ENCODE measurements at regions not wholly inside any gene's neighbourhood (a gene's known extent, or its start where the extent isn't known, plus 50 kb on each side); places are given as distances from the start of the nearest gene placed in this dataset.

- FAIRE-seq = no peak
- no peak overlapping the region for H3K9ac ChIP-seq (ENCODE audit: low read length in 3 of 3)
- H3K27ac ChIP-seq (ENCODE audit: low read depth in 2 of 2, low read length in 2 of 2) = no peak overlapping the region
Measured at GRCh38 chr1:209403921-209404320, 179.6 kb upstream of the CAMK1G start.

GRCh38 chr1:209404577-209404976 lies 178.9 kb upstream of the CAMK1G start:
- H3K9ac ChIP-seq (ENCODE audit: low read length in 3 of 3) = no peak overlapping the region
- intact Hi-C loops (cut with DNase I) = no loop called here
- no peak for TF ChIP-seq CTCF (IDR thresholded peaks at IDR 0.05; ENCODE audit: borderline replicate concordance, extremely low read depth, insufficient read depth)
- H3K36me3 ChIP-seq (ENCODE audit: control insufficient read depth in 2 of 3, insufficient read depth in 3 of 3, low read length in 3 of 3) = no peaks in the 10 kb centered on the region
- H3K27ac ChIP-seq (ENCODE audit: low read depth in 2 of 2, low read length in 2 of 2) = no peak overlapping the region
- DNase-seq = peak in 2 of 5 donors; percentile 18 to 47
- H3K4me3 ChIP-seq (ENCODE audit: low read length in 3 of 3) = no peak overlapping the region
- H3K9me3 ChIP-seq (ENCODE audit: control insufficient read depth in 2 of 3, insufficient read depth in 1 of 3, low read length in 3 of 3) = no peaks in the 10 kb centered on the region
- no peaks in the 10 kb centered on the region for H3K4me1 ChIP-seq (ENCODE audit: control insufficient read depth in 2 of 3, insufficient read depth in 2 of 3, low read depth in 1 of 3, low read length in 3 of 3)
- FAIRE-seq = no peak
- H3K27me3 ChIP-seq (ENCODE audit: control insufficient read depth, insufficient read depth, low read length) = no peaks in the 10 kb centered on the region

More at GRCh38 chr1:209403921-209404320, 179.6 kb upstream of the CAMK1G start:
- no peak overlapping the region for H3K4me3 ChIP-seq (ENCODE audit: low read length in 3 of 3)
- H3K27me3 ChIP-seq (ENCODE audit: control insufficient read depth, insufficient read depth, low read length) = no peaks in the 10 kb centered on the region
- no peak for TF ChIP-seq CTCF (IDR thresholded peaks at IDR 0.05; ENCODE audit: borderline replicate concordance, extremely low read depth, insufficient read depth)
- H3K4me1 ChIP-seq (ENCODE audit: control insufficient read depth in 2 of 3, insufficient read depth in 2 of 3, low read depth in 1 of 3, low read length in 3 of 3) = peaks cover 0 to 3% (median 0%) of the 10 kb centered on the region in 3 donors
- DNase-seq = no peak
- intact Hi-C loops (cut with DNase I) = no loop called here
- no peaks in the 10 kb centered on the region for H3K9me3 ChIP-seq (ENCODE audit: control insufficient read depth in 2 of 3, insufficient read depth in 1 of 3, low read length in 3 of 3)
- H3K36me3 ChIP-seq (ENCODE audit: control insufficient read depth in 2 of 3, insufficient read depth in 3 of 3, low read length in 3 of 3) = no peaks in the 10 kb centered on the region

- Histone ChIP-seq H3K4me1 (ENCODE audit: control insufficient read depth in 2 of 3, insufficient read depth in 2 of 3, low read depth in 1 of 3, low read length in 3 of 3) (no peaks in the 10 kb centered on the region), H3K9me3 (ENCODE audit: control insufficient read depth in 2 of 3, insufficient read depth in 1 of 3, low read length in 3 of 3) (no peaks in the 10 kb centered on the region), H3K36me3 (ENCODE audit: control insufficient read depth in 2 of 3, insufficient read depth in 3 of 3, low read length in 3 of 3) (no peaks in the 10 kb centered on the region), H3K27me3 (ENCODE audit: control insufficient read depth, insufficient read depth, low read length) (no peaks in the 10 kb centered on the region), H3K4me3 (ENCODE audit: low read length in 3 of 3) (no peak overlapping the region), H3K9ac (ENCODE audit: low read length in 3 of 3) (no peak overlapping the region), H3K27ac (ENCODE audit: low read depth in 2 of 2, low read length in 2 of 2) (no peak overlapping the region)
- FAIRE-seq = no peak
- no peak for DNase-seq
- TF ChIP-seq CTCF (IDR thresholded peaks at IDR 0.05; ENCODE audit: borderline replicate concordance, extremely low read depth, insufficient read depth) = no peak
- intact Hi-C loops (cut with DNase I) = no loop called here
Measured at GRCh38 chr1:209405183-209405814, 178.2 kb upstream of the CAMK1G start.

- intact Hi-C loops (cut with DNase I) = no loop called here
- Histone ChIP-seq H3K9me3 (ENCODE audit: control insufficient read depth in 2 of 3, insufficient read depth in 1 of 3, low read length in 3 of 3) (no peaks in the 10 kb centered on the region), H3K36me3 (ENCODE audit: control insufficient read depth in 2 of 3, insufficient read depth in 3 of 3, low read length in 3 of 3) (no peaks in the 10 kb centered on the region), H3K27ac (ENCODE audit: low read depth in 2 of 2, low read length in 2 of 2) (no peak overlapping the region), H3K9ac (ENCODE audit: low read length in 3 of 3) (no peak overlapping the region), H3K4me1 (ENCODE audit: control insufficient read depth in 2 of 3, insufficient read depth in 2 of 3, low read depth in 1 of 3, low read length in 3 of 3) (no peaks in the 10 kb centered on the region), H3K4me3 (ENCODE audit: low read length in 3 of 3) (no peak overlapping the region), H3K27me3 (ENCODE audit: control insufficient read depth, insufficient read depth, low read length) (no peaks in the 10 kb centered on the region)
- FAIRE-seq = no peak
- TF ChIP-seq CTCF (IDR thresholded peaks at IDR 0.05; ENCODE audit: borderline replicate concordance, extremely low read depth, insufficient read depth) = no peak
- no peak for DNase-seq
Measured at GRCh38 chr1:209406168-209406567, 177.3 kb upstream of the CAMK1G start.
